H9 (cell line): ENCODE measurements at regions not wholly inside any gene's neighbourhood (a gene's known extent, or its start where the extent isn't known, plus 50 kb on each side); places are given as distances from the start of the nearest gene placed in this dataset.

Experiments used
- DNase-seq: peaks from one replicate; pipeline ENCODE4 v3.0.0-alpha.2; 2017
- H2AFZ ChIP-seq: one replicate; pipeline ENCODE4 v1.6.1; 2013; ENCODE audit warnings: mild to moderate bottlenecking, low read length, control low read depth, moderate library complexity
- H2AK5ac ChIP-seq: 2 replicates; pipeline ENCODE4 v1.6.1; 2013; ENCODE audit warnings: low read length, control low read depth, mixed read lengths; ENCODE audit not compliant: insufficient read length
- H2BK120ac ChIP-seq: one replicate; pipeline ENCODE4 v1.6.1; 2013; ENCODE audit warnings: low read depth, mild to moderate bottlenecking, low read length, control low read depth, inconsistent platforms; ENCODE audit not compliant: poor library complexity, severe bottlenecking
- H2BK12ac ChIP-seq: 2 replicates; pipeline ENCODE4 v1.6.1; 2013; ENCODE audit warnings: low read length, control low read depth, mixed read lengths, low read depth; ENCODE audit not compliant: insufficient read length
- H2BK15ac ChIP-seq: 2 replicates; pipeline ENCODE4 v1.6.1; 2013; ENCODE audit warnings: low read depth, low read length, control low read depth
- H2BK20ac ChIP-seq: one replicate; pipeline ENCODE4 v1.6.1; 2013; ENCODE audit warnings: low read depth, mild to moderate bottlenecking, low read length, control low read depth, inconsistent platforms; ENCODE audit not compliant: poor library complexity, severe bottlenecking
- H2BK5ac ChIP-seq: 2 replicates; pipeline ENCODE4 v1.6.1; 2013; ENCODE audit warnings: low read length, control low read depth, mixed read lengths; ENCODE audit not compliant: insufficient read length
- H3K14ac ChIP-seq: 2 replicates; pipeline ENCODE4 v1.6.1; 2013; ENCODE audit warnings: low read length, control low read depth; ENCODE audit not compliant: insufficient read depth
- H3K18ac ChIP-seq: 2 replicates; pipeline ENCODE4 v1.6.1; 2013; ENCODE audit warnings: low read depth, mild to moderate bottlenecking, mixed read lengths, low read length, control low read depth; ENCODE audit not compliant: insufficient read length
- H3K23ac ChIP-seq: 2 replicates; pipeline ENCODE4 v1.6.1; 2013; ENCODE audit warnings: low read length, control low read depth, mixed read lengths, low read depth; ENCODE audit not compliant: insufficient read length
- H3K23me2 ChIP-seq: 2 replicates; pipeline ENCODE4 v1.6.1; 2013; ENCODE audit warnings: low read depth, mild to moderate bottlenecking, mixed read lengths, low read length, control low read depth; ENCODE audit not compliant: insufficient read length, poor library complexity, severe bottlenecking
- H3K27ac ChIP-seq: 2 replicates; pipeline ENCODE4 v1.5.1; 2013; ENCODE audit warnings: low read length, control low read depth, mixed read lengths, low read depth; ENCODE audit not compliant: insufficient read length
- H3K27me3 ChIP-seq: 2 replicates; pipeline ENCODE4 v1.6.1; 2013; ENCODE audit warnings: low read length, control low read depth, inconsistent platforms; ENCODE audit not compliant: insufficient read depth
- H3K4ac ChIP-seq: 2 replicates; pipeline ENCODE4 v1.6.1; 2013; ENCODE audit warnings: low read depth, mild to moderate bottlenecking, control low read depth, inconsistent platforms, low read length, moderate library complexity
- H3K4me1 ChIP-seq: 2 replicates; pipeline ENCODE4 v1.6.1; 2013; ENCODE audit warnings: low read length, control low read depth, inconsistent platforms; ENCODE audit not compliant: insufficient read depth
- H3K4me2 ChIP-seq: 2 replicates; pipeline ENCODE4 v1.6.1; 2013; ENCODE audit warnings: low read length, control low read depth, mixed read lengths; ENCODE audit not compliant: insufficient read length, insufficient read depth
- H3K56ac ChIP-seq: 2 replicates; pipeline ENCODE4 v1.6.1; 2013; ENCODE audit warnings: low read depth, mild to moderate bottlenecking, mixed read lengths, low read length, control low read depth; ENCODE audit not compliant: insufficient read length
- H3K79me1 ChIP-seq: 2 replicates; pipeline ENCODE4 v1.6.1; 2013; ENCODE audit warnings: low read depth, mild to moderate bottlenecking, moderate library complexity, low read length, control low read depth, inconsistent platforms; ENCODE audit not compliant: insufficient read depth, poor library complexity, severe bottlenecking
- H3K79me2 ChIP-seq: 2 replicates; pipeline ENCODE4 v1.6.1; 2013; ENCODE audit warnings: low read length, control low read depth, inconsistent platforms; ENCODE audit not compliant: insufficient read depth
- H3K9ac ChIP-seq: 2 replicates; pipeline ENCODE4 v1.6.1; 2013; ENCODE audit warnings: low read length, control low read depth, mixed read lengths; ENCODE audit not compliant: insufficient read length; ENCODE audit errors: extremely low read depth
- H3K9me3 ChIP-seq: one replicate; pipeline ENCODE4 v1.6.1; 2013; ENCODE audit warnings: low read depth, low read length, inconsistent platforms; ENCODE audit not compliant: control insufficient read depth
- H3T11ph ChIP-seq: one replicate; pipeline ENCODE4 v1.6.1; 2013; ENCODE audit warnings: mild to moderate bottlenecking, low read length, control low read depth, inconsistent platforms
- H4K20me1 ChIP-seq: one replicate; pipeline ENCODE4 v1.6.1; 2013; ENCODE audit not compliant: control insufficient read depth, insufficient read length, insufficient read depth
- H4K5ac ChIP-seq: 2 replicates; pipeline ENCODE4 v1.6.1; 2013; ENCODE audit warnings: low read depth, mild to moderate bottlenecking, mixed read lengths, low read length, control low read depth; ENCODE audit not compliant: insufficient read length
- H4K8ac ChIP-seq: replicated peaks from 2 replicates; pipeline ENCODE4 v1.6.1; 2013; ENCODE audit warnings: low read length, control low read depth, mixed read lengths, low read depth; ENCODE audit not compliant: insufficient read length
- H4K91ac ChIP-seq: 2 replicates; pipeline ENCODE4 v1.6.1; 2013; ENCODE audit warnings: low read depth, mild to moderate bottlenecking, moderate library complexity, mixed read lengths, low read length, control low read depth; ENCODE audit not compliant: insufficient read length
- H3K27ac Mint-ChIP-seq, 3 experiments: 2 replicates in 2 of 3; 3 replicates in 1 of 3; pipeline ENCODE4 v1.8.0; 2020 to 2021; ENCODE audit warnings: mixed read lengths in 3 of 3, mild to moderate bottlenecking in 1 of 3, moderate library complexity in 1 of 3
- H3K27me3 Mint-ChIP-seq: 2 replicates; pipeline ENCODE4 v1.8.0; 2021; ENCODE audit warnings: low read depth, mild to moderate bottlenecking, moderate library complexity, mixed read lengths
- H3K36me3 Mint-ChIP-seq, 3 experiments: 2 replicates in 2 of 3; 3 replicates in 1 of 3; pipeline ENCODE4 v1.8.0; 2020 to 2021; ENCODE audit warnings: low read depth in 3 of 3, mixed read lengths in 3 of 3; ENCODE audit not compliant: insufficient read depth in 1 of 3
- H3K4me1 Mint-ChIP-seq, 2 experiments: 2 replicates each; pipeline ENCODE4 v1.8.0; 2020; ENCODE audit warnings: mixed read lengths in 2 of 2
- H3K4me3 Mint-ChIP-seq, 2 experiments: 2 replicates in 1 of 2; 3 replicates in 1 of 2; pipeline ENCODE4 v1.8.0; 2020 to 2021; ENCODE audit warnings: mild to moderate bottlenecking in 2 of 2, mixed read lengths in 2 of 2, moderate library complexity in 1 of 2
- H3K9me3 Mint-ChIP-seq, 2 experiments: 2 replicates in 1 of 2; 3 replicates in 1 of 2; pipeline ENCODE4 v1.8.0; 2020; ENCODE audit warnings: mild to moderate bottlenecking in 2 of 2, mixed read lengths in 2 of 2, moderate library complexity in 1 of 2
- WGBS: extraction: QIAGEN DNeasy Blood & Tissue Kit; methylation state at CpG from one replicate; pipeline ENCODE4 v1.1.7; 2013; ENCODE audit warnings: missing lambda C conversion rate, low lambda C conversion rate, mixed read lengths; ENCODE audit not compliant: insufficient read length; ENCODE audit errors: extremely low coverage; 5-methylcytosine and 5-hydroxymethylcytosine counted together
- TF ChIP-seq, protein P1 (sequence below): fragments of 200-600 bp; sonication (generic); conservative IDR thresholded peaks from 3 replicates; pipeline ENCODE4 v1.8.0; 2021; ENCODE audit warnings: antibody characterized with exemption, mild to moderate bottlenecking

DNA sequence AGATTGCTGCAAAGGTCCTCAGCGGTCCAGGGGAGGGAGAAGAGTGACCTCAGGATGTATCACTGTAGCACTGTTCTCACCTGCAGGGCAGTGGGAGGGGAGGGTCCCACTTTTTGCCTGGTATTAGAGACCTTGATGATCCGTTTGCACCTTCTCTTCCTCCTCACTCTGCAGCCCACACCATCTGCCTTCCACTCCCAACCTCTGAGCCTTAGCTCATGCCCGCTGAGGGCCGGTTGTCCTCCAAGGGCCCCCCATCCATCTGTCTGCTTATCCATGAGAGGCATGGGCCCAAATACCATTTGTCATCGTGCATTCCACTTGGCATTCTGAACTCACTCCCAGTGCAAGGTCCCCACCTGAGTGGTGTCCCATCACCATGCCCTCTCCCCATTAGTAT is 64.6 kb upstream of the PCBD1 start:
- Mint-ChIP-seq H3K36me3 (no peaks in the 10 kb centered on the region), H3K4me1 (peaks cover 4 to 6% of the 10 kb centered on the region in 2 experiments; a peak in 2 of 4 replicates), H3K9me3 (no peaks in the 10 kb centered on the region), H3K4me3 (no peak overlapping the region), H3K27ac (no peak overlapping the region), H3K27me3 (peaks cover 17% of the 10 kb centered on the region)
- Histone ChIP-seq H3K9ac (no peak overlapping the region), H3K23me2 (no peaks in the 10 kb centered on the region), H3K79me1 (no peaks in the 10 kb centered on the region), H3K18ac (no peak overlapping the region), H3K14ac (no peak overlapping the region), H2BK120ac (no peak overlapping the region), H3K79me2 (no peaks in the 10 kb centered on the region), H4K20me1 (no peaks in the 10 kb centered on the region), H2BK5ac (no peak overlapping the region), H4K91ac (no peak overlapping the region), H4K5ac (no peak overlapping the region), H2BK12ac (no peak overlapping the region), H3K23ac (no peak overlapping the region), H3T11ph (no peak overlapping the region), H3K9me3 (no peaks in the 10 kb centered on the region), H3K27ac (no peak overlapping the region), H2AK5ac (no peak overlapping the region), H3K56ac (no peak overlapping the region), H3K4ac (no peak overlapping the region), H3K27me3 (no peaks in the 10 kb centered on the region), H2BK20ac (no peak overlapping the region), H4K8ac (no peak overlapping the region), H3K4me2 (no peak overlapping the region), H2BK15ac (no peak overlapping the region), H2AFZ (no peak overlapping the region), H3K4me1 (no peaks in the 10 kb centered on the region)
- no peak for DNase-seq
- TF ChIP-seq, protein P1, sequence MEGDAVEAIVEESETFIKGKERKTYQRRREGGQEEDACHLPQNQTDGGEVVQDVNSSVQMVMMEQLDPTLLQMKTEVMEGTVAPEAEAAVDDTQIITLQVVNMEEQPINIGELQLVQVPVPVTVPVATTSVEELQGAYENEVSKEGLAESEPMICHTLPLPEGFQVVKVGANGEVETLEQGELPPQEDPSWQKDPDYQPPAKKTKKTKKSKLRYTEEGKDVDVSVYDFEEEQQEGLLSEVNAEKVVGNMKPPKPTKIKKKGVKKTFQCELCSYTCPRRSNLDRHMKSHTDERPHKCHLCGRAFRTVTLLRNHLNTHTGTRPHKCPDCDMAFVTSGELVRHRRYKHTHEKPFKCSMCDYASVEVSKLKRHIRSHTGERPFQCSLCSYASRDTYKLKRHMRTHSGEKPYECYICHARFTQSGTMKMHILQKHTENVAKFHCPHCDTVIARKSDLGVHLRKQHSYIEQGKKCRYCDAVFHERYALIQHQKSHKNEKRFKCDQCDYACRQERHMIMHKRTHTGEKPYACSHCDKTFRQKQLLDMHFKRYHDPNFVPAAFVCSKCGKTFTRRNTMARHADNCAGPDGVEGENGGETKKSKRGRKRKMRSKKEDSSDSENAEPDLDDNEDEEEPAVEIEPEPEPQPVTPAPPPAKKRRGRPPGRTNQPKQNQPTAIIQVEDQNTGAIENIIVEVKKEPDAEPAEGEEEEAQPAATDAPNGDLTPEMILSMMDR = no peak
- WGBS = no CpG with 5 or more reads among the region's 5 CpGs
